ENCODE measurements at regions not wholly inside any gene's neighbourhood (a gene's known extent, or its start where the extent isn't known, plus 50 kb on each side); places are given as distances from the start of the nearest gene placed in this dataset.

- no peaks in the 10 kb centered on the region for H3K9me2 ChIP-seq
- DNase-seq: no peak
- no peaks in the 10 kb centered on the region for H3K36me3 ChIP-seq (replicated peaks in 1 of 2; ENCODE audit: control insufficient read depth in 1 of 2, insufficient read depth in 2 of 2, low read length in 1 of 2)
- ChIA-PET POLR2A (no interaction called here), CTCF (no interaction called here)
- TF ChIP-seq MXI1 (IDR thresholded peaks at IDR 0.05; ENCODE audit: low read depth, low read length) (no peak), EP300 (IDR thresholded peaks at IDR 0.05; ENCODE audit: borderline replicate concordance in 1 of 2, low read depth in 1 of 2, low read length in 1 of 2) (no peak), FOXM1 (IDR thresholded peaks at IDR 0.05; ENCODE audit: low read depth) (no peak), ELF1 (IDR thresholded peaks at IDR 0.05) (no peak), JUND (IDR thresholded peaks at IDR 0.05) (no peak), NRF1 (IDR thresholded peaks at IDR 0.05; ENCODE audit: low read depth, low read length) (no peak), FOXJ3 (CRISPR knock-in tag; IDR thresholded peaks at IDR 0.05) (no peak), RAD21 (IDR thresholded peaks at IDR 0.05; ENCODE audit: low read length) (no peak), SIN3A (IDR thresholded peaks at IDR 0.05; ENCODE audit: borderline replicate concordance, low read depth, low read length) (no peak), GABPA (IDR thresholded peaks at IDR 0.05; ENCODE audit: low read depth) (no peak), MEF2A (IDR thresholded peaks at IDR 0.05; ENCODE audit: borderline replicate concordance, low read depth) (no peak), FOSL2 (IDR thresholded peaks at IDR 0.05; ENCODE audit: borderline replicate concordance, low read depth) (no peak), SMC3 (IDR thresholded peaks at IDR 0.05; ENCODE audit: low read depth, low read length) (no peak), TCF12 (IDR thresholded peaks at IDR 0.05) (no peak)
- TF ChIP-seq, protein P1, sequence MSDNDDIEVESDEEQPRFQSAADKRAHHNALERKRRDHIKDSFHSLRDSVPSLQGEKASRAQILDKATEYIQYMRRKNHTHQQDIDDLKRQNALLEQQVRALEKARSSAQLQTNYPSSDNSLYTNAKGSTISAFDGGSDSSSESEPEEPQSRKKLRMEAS (IDR thresholded peaks at IDR 0.05; ENCODE audit: low read depth): no peak
- TF ChIP-seq, protein P2, sequence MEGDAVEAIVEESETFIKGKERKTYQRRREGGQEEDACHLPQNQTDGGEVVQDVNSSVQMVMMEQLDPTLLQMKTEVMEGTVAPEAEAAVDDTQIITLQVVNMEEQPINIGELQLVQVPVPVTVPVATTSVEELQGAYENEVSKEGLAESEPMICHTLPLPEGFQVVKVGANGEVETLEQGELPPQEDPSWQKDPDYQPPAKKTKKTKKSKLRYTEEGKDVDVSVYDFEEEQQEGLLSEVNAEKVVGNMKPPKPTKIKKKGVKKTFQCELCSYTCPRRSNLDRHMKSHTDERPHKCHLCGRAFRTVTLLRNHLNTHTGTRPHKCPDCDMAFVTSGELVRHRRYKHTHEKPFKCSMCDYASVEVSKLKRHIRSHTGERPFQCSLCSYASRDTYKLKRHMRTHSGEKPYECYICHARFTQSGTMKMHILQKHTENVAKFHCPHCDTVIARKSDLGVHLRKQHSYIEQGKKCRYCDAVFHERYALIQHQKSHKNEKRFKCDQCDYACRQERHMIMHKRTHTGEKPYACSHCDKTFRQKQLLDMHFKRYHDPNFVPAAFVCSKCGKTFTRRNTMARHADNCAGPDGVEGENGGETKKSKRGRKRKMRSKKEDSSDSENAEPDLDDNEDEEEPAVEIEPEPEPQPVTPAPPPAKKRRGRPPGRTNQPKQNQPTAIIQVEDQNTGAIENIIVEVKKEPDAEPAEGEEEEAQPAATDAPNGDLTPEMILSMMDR (IDR thresholded peaks at IDR 0.05): no peak
- H3K79me2 ChIP-seq (ENCODE audit: insufficient read depth): no peaks in the 10 kb centered on the region
- 81% methylated on average over 2 of the region's 2 CpGs for WGBS (ENCODE audit: low lambda C conversion rate)
- no peak overlapping the region for H3K4me2 ChIP-seq
- no peak overlapping the region for H3K4me3 ChIP-seq (ENCODE audit: low read depth in 2 of 2, low read length in 1 of 2)
- peaks cover 9% of the 10 kb centered on the region for H3F3A ChIP-seq (replicated peaks; ENCODE audit: insufficient read depth)
- peaks cover 0 to 9% of the 10 kb centered on the region in 2 experiments; a peak in 2 of 4 replicates for H3K4me1 ChIP-seq (ENCODE audit: control insufficient read depth in 1 of 2, insufficient read depth in 2 of 2, low read depth in 1 of 2, low read length in 1 of 2)
- H3K27ac ChIP-seq (ENCODE audit: low read depth in 2 of 2, low read length in 1 of 2): no peak overlapping the region
- no peak overlapping the region for H3K9ac ChIP-seq
- no peaks in the 10 kb centered on the region for H4K20me1 ChIP-seq (ENCODE audit: insufficient read depth)
- no peaks in the 10 kb centered on the region for H3K27me3 ChIP-seq (ENCODE audit: insufficient read depth)
- no peaks in the 10 kb centered on the region for H3K9me3 ChIP-seq
- H2AFZ ChIP-seq (ENCODE audit: low read depth): no peak overlapping the region
Observed at GRCh38 chr13:74322562-74322961, 188.4 kb upstream of the KLF12 start.

GRCh38 chr13:74320282-74320681 is 186.1 kb upstream of the KLF12 start:
- POLR2A ChIA-PET: no interaction called here
- H4K20me1 ChIP-seq (ENCODE audit: insufficient read depth): no peaks in the 10 kb centered on the region

More at GRCh38 chr13:74320282-74320681, 186.1 kb upstream of the KLF12 start:
- peaks cover 0 to 6% of the 10 kb centered on the region in 2 experiments; a peak in 2 of 4 replicates for H3K4me1 ChIP-seq (ENCODE audit: control insufficient read depth in 1 of 2, insufficient read depth in 2 of 2, low read depth in 1 of 2, low read length in 1 of 2)
- H3K4me3 ChIP-seq (ENCODE audit: low read depth in 2 of 2, low read length in 1 of 2): no peak overlapping the region
- no peaks in the 10 kb centered on the region for H3K27me3 ChIP-seq (ENCODE audit: insufficient read depth)
- no peaks in the 10 kb centered on the region for H3K9me3 ChIP-seq
- WGBS (ENCODE audit: low lambda C conversion rate): 58% methylated on average over 2 of the region's 2 CpGs
- H3K36me3 ChIP-seq (replicated peaks in 1 of 2; ENCODE audit: control insufficient read depth in 1 of 2, insufficient read depth in 2 of 2, low read length in 1 of 2): no peaks in the 10 kb centered on the region
- no peak for TF ChIP-seq RFX5 (IDR thresholded peaks at IDR 0.05; ENCODE audit: low read length)
- no peak overlapping the region for H3K27ac ChIP-seq (ENCODE audit: low read depth in 2 of 2, low read length in 1 of 2)
- H3K79me2 ChIP-seq (ENCODE audit: insufficient read depth): no peaks in the 10 kb centered on the region
- CTCF ChIA-PET: interaction anchor here (1.2 kb wide), 1 partner anchor 13 kb away, joined by 3 read pairs; no protein-coding TSS in a partner anchor
- H3F3A ChIP-seq (replicated peaks; ENCODE audit: insufficient read depth): peaks cover 9% of the 10 kb centered on the region
- H3K9me2 ChIP-seq: no peaks in the 10 kb centered on the region
- no peak for DNase-seq
- H3K4me2 ChIP-seq: no peak overlapping the region
- no peak overlapping the region for H2AFZ ChIP-seq (ENCODE audit: low read depth)
- H3K9ac ChIP-seq: no peak overlapping the region
